IMR-90 (cell line): ENCODE measurements at regions not wholly inside any gene's neighbourhood (a gene's known extent, or its start where the extent isn't known, plus 50 kb on each side); places are given as distances from the start of the nearest gene placed in this dataset.

ENCODE experiments used
- ATAC-seq: fragments of 200-7000 bp; cut with Tn5 transposase; 2 replicates; pipeline ENCODE4 v1.9.1; 2020; ENCODE audit warnings: low read depth, mild to moderate bottlenecking, moderate library complexity
- BruUV-seq: library from RNA; stranded (reverse); fragments of 400-500 nt; replicated peaks from 2 replicates; lab custom pipeline; 2021; lab: Mats Ljungman, UMichigan
- CTCF ChIA-PET: fragments of 300-600 bp; formaldehyde crosslinking; extraction: SDS; loops from one replicate; lab custom pipeline; 2021; ENCODE audit warnings: antibody characterized with exemption; lab: Yijun Ruan, JAX
- POLR2A ChIA-PET: fragments of 300-600 bp; sonication (Branson Sonifier 250); formaldehyde crosslinking; loops from one replicate; lab custom pipeline; 2022; ENCODE audit warnings: antibody characterized with exemption; ENCODE audit not compliant: unreplicated experiment; lab: Charles Lee
- DNase-seq: peaks from one replicate; pipeline ENCODE4 v3.0.0; 2013
- H2AFZ ChIP-seq: replicated peaks from 2 replicates; pipeline ENCODE3; 2013; ENCODE audit warnings: low read length, mild to moderate bottlenecking; ENCODE audit not compliant: poor library complexity
- H2AK5ac ChIP-seq: 2 replicates; pipeline ENCODE4 v1.6.1; 2013; ENCODE audit warnings: low read depth, low read length, inconsistent platforms
- H2AK9ac ChIP-seq: replicated peaks from 2 replicates; pipeline ENCODE3; 2013; ENCODE audit warnings: mild to moderate bottlenecking, low read depth, low read length, moderate library complexity; ENCODE audit not compliant: poor library complexity
- H2BK120ac ChIP-seq: 2 replicates; pipeline ENCODE4 v1.6.1; 2013; ENCODE audit warnings: low read depth, low read length, inconsistent platforms
- H2BK15ac ChIP-seq: 3 replicates; pipeline ENCODE4 v1.6.1; 2013; ENCODE audit warnings: low read depth, low read length, inconsistent platforms
- H2BK20ac ChIP-seq: 2 replicates; pipeline ENCODE4 v1.6.1; 2013; ENCODE audit warnings: low read depth, mild to moderate bottlenecking, inconsistent platforms, low read length, moderate library complexity
- H2BK5ac ChIP-seq: 2 replicates; pipeline ENCODE4 v1.6.1; 2013; ENCODE audit warnings: mild to moderate bottlenecking, low read depth, low read length, inconsistent platforms; ENCODE audit not compliant: poor library complexity, severe bottlenecking
- H3K14ac ChIP-seq: replicated peaks from 2 replicates; pipeline ENCODE4 v1.6.1; 2013; ENCODE audit warnings: low read depth, low read length, inconsistent platforms
- H3K18ac ChIP-seq: 2 replicates; pipeline ENCODE4 v1.6.1; 2013; ENCODE audit warnings: low read depth, low read length, control low read depth
- H3K23ac ChIP-seq: 2 replicates; pipeline ENCODE4 v1.6.1; 2013; ENCODE audit warnings: low read depth, low read length, inconsistent platforms
- H3K27ac ChIP-seq: 2 replicates; pipeline ENCODE4 v1.5.1; 2013; ENCODE audit warnings: mild to moderate bottlenecking, control low read depth, low read length; ENCODE audit not compliant: insufficient read depth
- H3K27me3 ChIP-seq: 2 replicates; pipeline ENCODE4 v1.6.1; 2013; ENCODE audit warnings: low read length; ENCODE audit not compliant: control insufficient read depth, insufficient read depth
- H3K36me3 ChIP-seq: 2 replicates; pipeline ENCODE4 v1.6.1; 2013; ENCODE audit warnings: low read length, mixed read lengths; ENCODE audit not compliant: control insufficient read depth, insufficient read depth
- H3K4ac ChIP-seq: 2 replicates; pipeline ENCODE4 v1.6.1; 2013; ENCODE audit warnings: low read depth, low read length, inconsistent platforms
- H3K4me1 ChIP-seq: 2 replicates; pipeline ENCODE4 v1.6.1; 2013; ENCODE audit warnings: low read length, mixed read lengths; ENCODE audit not compliant: control insufficient read depth, insufficient read depth
- H3K4me2 ChIP-seq: 2 replicates; pipeline ENCODE4 v1.6.1; 2013; ENCODE audit warnings: low read depth, mild to moderate bottlenecking, control low read depth, low read length, moderate library complexity
- H3K4me3 ChIP-seq: 2 replicates; pipeline ENCODE4 v1.5.1; 2013; ENCODE audit warnings: low read depth, mild to moderate bottlenecking, control low read depth, low read length, moderate library complexity; ENCODE audit not compliant: insufficient read depth
- H3K56ac ChIP-seq: 2 replicates; pipeline ENCODE4 v1.6.1; 2013; ENCODE audit warnings: low read length, inconsistent platforms; ENCODE audit not compliant: insufficient read depth; ENCODE audit errors: extremely low read depth
- H3K79me1 ChIP-seq, 2 experiments: 2 replicates each; pipeline ENCODE4 v1.6.1; 2013; ENCODE audit warnings: low read length in 2 of 2, inconsistent platforms in 1 of 2, low read depth in 1 of 2
- H3K9ac ChIP-seq: 2 replicates; pipeline ENCODE4 v1.6.1; 2013; ENCODE audit warnings: low read depth, low read length, control low read depth
- H3K9me1 ChIP-seq: 2 replicates; pipeline ENCODE4 v1.6.1; 2013; ENCODE audit warnings: low read length, inconsistent platforms; ENCODE audit not compliant: insufficient read depth
- H3K9me3 ChIP-seq: 2 replicates; pipeline ENCODE4 v1.6.1; 2013; ENCODE audit warnings: low read length; ENCODE audit not compliant: control insufficient read depth, insufficient read depth
- H4K20me1 ChIP-seq: 2 replicates; pipeline ENCODE4 v1.6.1; 2013; ENCODE audit warnings: low read length, inconsistent platforms; ENCODE audit not compliant: insufficient read depth
- H4K5ac ChIP-seq: 2 replicates; pipeline ENCODE4 v1.6.1; 2013; ENCODE audit warnings: mild to moderate bottlenecking, low read depth, low read length, control low read depth
- H4K8ac ChIP-seq, 2 experiments: 2 replicates each; pipeline ENCODE4 v1.6.1; 2013; ENCODE audit warnings: low read depth in 2 of 2, low read length in 2 of 2, control low read depth in 1 of 2, inconsistent platforms in 1 of 2
- H4K91ac ChIP-seq: 2 replicates; pipeline ENCODE4 v1.6.1; 2013; ENCODE audit warnings: low read depth, low read length, inconsistent platforms; ENCODE audit not compliant: insufficient read depth
- BHLHE40 ChIP-seq: fragments of 150-350 bp; IDR thresholded peaks from 2 replicates; pipeline ENCODE4 v1.6.1; 2016; ENCODE audit warnings: mild to moderate bottlenecking, low read depth, low read length
- CEBPB ChIP-seq: IDR thresholded peaks from 2 replicates; pipeline ENCODE4 v1.6.1; 2012; ENCODE audit warnings: low read depth, low read length, improper control_type of control experiment
- CHD1 ChIP-seq: IDR thresholded peaks from 2 replicates; pipeline ENCODE4 v1.6.1; 2012; ENCODE audit warnings: low read depth, low read length, improper control_type of control experiment
- CTCF ChIP-seq: conservative IDR thresholded peaks from 2 replicates; pipeline ENCODE4 v1.5.1; 2012; ENCODE audit warnings: mild to moderate bottlenecking, low read depth, low read length, improper control_type of control experiment
- FOS ChIP-seq: fragments of 150-350 bp; IDR thresholded peaks from 2 replicates; pipeline ENCODE4 v1.6.1; 2016; ENCODE audit warnings: low read depth, low read length
- MAFK ChIP-seq: IDR thresholded peaks from 2 replicates; pipeline ENCODE4 v1.6.1; 2012; ENCODE audit warnings: low read depth, low read length, improper control_type of control experiment
- MAZ ChIP-seq: IDR thresholded peaks from 2 replicates; pipeline ENCODE4 v1.6.1; 2012; ENCODE audit warnings: low read depth, mild to moderate bottlenecking, low read length, improper control_type of control experiment, moderate library complexity, borderline replicate concordance
- MXI1 ChIP-seq: IDR thresholded peaks from 2 replicates; pipeline ENCODE4 v1.6.1; 2012; ENCODE audit warnings: low read depth, mild to moderate bottlenecking, low read length, moderate library complexity, borderline replicate concordance
- NFE2L2 ChIP-seq: fragments of 150-350 bp; IDR thresholded peaks from 2 replicates; pipeline ENCODE4 v1.6.1; 2016; ENCODE audit warnings: low read depth, mild to moderate bottlenecking, low read length
- RAD21 ChIP-seq: IDR thresholded peaks from 2 replicates; pipeline ENCODE4 v1.6.1; 2012; ENCODE audit warnings: low read length, improper control_type of control experiment
- RCOR1 ChIP-seq: IDR thresholded peaks from 2 replicates; pipeline ENCODE4 v1.6.1; 2012; ENCODE audit warnings: mild to moderate bottlenecking, low read length, improper control_type of control experiment; ENCODE audit not compliant: insufficient replicate concordance
- RFX5 ChIP-seq: IDR thresholded peaks from 2 replicates; pipeline ENCODE4 v1.8.0; 2012; ENCODE audit warnings: low read depth, mild to moderate bottlenecking, low read length, moderate library complexity
- WGBS, 2 experiments: methylation state at CpG; one replicate each; pipeline versions ENCODE4 v1.1.5 to v1.1.7; 2013; ENCODE audit warnings: missing lambda C conversion rate in 2 of 2; ENCODE audit not compliant: insufficient read length in 1 of 2; ENCODE audit errors: extremely low coverage in 2 of 2; 5-methylcytosine and 5-hydroxymethylcytosine counted together
- dilution Hi-C: fragments of 300-500 bp; cut with HindIII; formaldehyde crosslinking; loops from one replicate; pipeline ENCODE4 v1.14.3; 2018; ENCODE audit warnings: low sequenced_read_pairs; ENCODE audit not compliant: unreplicated experiment
- in situ Hi-C: fragments of 300-500 bp; cut with MboI; formaldehyde crosslinking; loops from 3 replicates; pipeline ENCODE4 v1.14.3; 2019; ENCODE audit warnings: low sequenced_read_pairs, inconsistent platforms, mixed read lengths
- intact Hi-C: fragments of 100-400 bp; cut with micrococcal nuclease; formaldehyde crosslinking; loops from 2 replicates; pipeline ENCODE4 v1.10.0; 2022

DNA sequence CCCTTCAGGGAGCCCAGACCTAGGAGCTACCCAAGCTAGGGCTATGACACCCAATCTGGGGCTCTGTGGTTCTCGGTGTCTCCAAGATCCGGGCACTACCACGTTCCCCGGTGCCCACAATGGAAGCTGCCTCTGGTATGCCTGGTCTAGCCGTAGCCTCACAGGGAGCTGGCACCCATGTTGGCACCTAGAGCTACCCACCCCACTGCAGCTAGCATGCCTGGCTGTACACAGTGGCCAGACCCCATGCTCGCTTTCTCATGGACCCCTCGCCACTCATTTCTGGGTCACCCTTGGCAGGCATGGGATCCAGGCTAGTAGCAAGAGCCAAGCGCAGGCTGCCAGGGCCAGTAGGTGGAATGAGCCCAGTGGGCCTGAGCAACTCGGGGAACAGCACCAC is 109.0 kb downstream of the CYLC2 start:
- Histone ChIP-seq H3K14ac (no peak overlapping the region), H2AK9ac (no peak overlapping the region), H3K9ac (no peak overlapping the region), H3K18ac (no peak overlapping the region), H2BK20ac (no peak overlapping the region), H3K56ac (no peak overlapping the region), H2AFZ (no peak overlapping the region), H4K5ac (no peak overlapping the region), H4K20me1 (no peaks in the 10 kb centered on the region), H3K79me1 (no peaks in the 10 kb centered on the region), H3K4me3 (no peak overlapping the region), H2BK15ac (no peak overlapping the region), H2BK120ac (no peak overlapping the region), H3K4ac (no peak overlapping the region), H2BK5ac (no peak overlapping the region), H3K4me2 (no peak overlapping the region), H3K27ac (no peak overlapping the region), H2AK5ac (no peak overlapping the region), H3K36me3 (no peaks in the 10 kb centered on the region), H4K91ac (no peak overlapping the region), H4K8ac (no peak overlapping the region), H3K23ac (no peak overlapping the region), H3K4me1 (no peaks in the 10 kb centered on the region), H3K27me3 (no peaks in the 10 kb centered on the region), H3K9me1 (no peaks in the 10 kb centered on the region), H3K9me3 (peaks cover 15% of the 10 kb centered on the region)
- dilution Hi-C loops, result no loop called here
- no peak for ATAC-seq
- DNase-seq, result no peak
- intact Hi-C loops, result no loop called here
- BruUV-seq, result no TSS peak
- WGBS, 2 experiments, result no CpG with 5 or more reads among the region's 9 CpGs
- ChIA-PET POLR2A (no interaction called here), CTCF (interaction anchor here (1.3 kb wide), 1 partner anchor 22 kb away, joined by 3 read pairs; no protein-coding TSS in a partner anchor)
- in situ Hi-C loops, result loop anchor here (25.0 kb wide), 1 partner anchor 108 kb away; no protein-coding TSS in a partner anchor
- TF ChIP-seq MAFK (no peak), RAD21 (no peak), RCOR1 (no peak), CTCF (no peak), NFE2L2 (no peak), CEBPB (no peak), MXI1 (no peak), FOS (no peak), CHD1 (no peak), MAZ (no peak), RFX5 (no peak), BHLHE40 (no peak)
